ENCODE measurements at regions not wholly inside any gene's neighbourhood (a gene's known extent, or its start where the extent isn't known, plus 50 kb on each side); places are given as distances from the start of the nearest gene placed in this dataset.

GRCh38 chr2:154910701-154911100 is 212.2 kb downstream of the KCNJ3 start:
- in situ Hi-C loops (cut with MboI; ENCODE audit: low sequenced_read_pairs) (no loop called here), dilution Hi-C loops (cut with HindIII; ENCODE audit: low sequenced_read_pairs, unreplicated experiment) (no loop called here), intact Hi-C loops (cut with micrococcal nuclease) (no loop called here)
- Histone ChIP-seq H4K20me1 (ENCODE audit: insufficient read depth, low read length) (no peaks in the 10 kb centered on the region), H2AK9ac (replicated peaks; ENCODE audit: low read depth, low read length, poor library complexity) (no peak overlapping the region), H2BK5ac (ENCODE audit: low read depth, low read length, poor library complexity, severe bottlenecking) (no peak overlapping the region), H3K27me3 (ENCODE audit: control insufficient read depth, insufficient read depth, low read length) (no peaks in the 10 kb centered on the region), H2BK15ac (ENCODE audit: low read depth, low read length) (no peak overlapping the region), H3K79me1 (ENCODE audit: low read depth in 1 of 2, low read length in 2 of 2) (no peaks in the 10 kb centered on the region), H3K4ac (ENCODE audit: low read depth, low read length) (no peak overlapping the region), H3K9me1 (ENCODE audit: insufficient read depth, low read length) (no peaks in the 10 kb centered on the region), H3K4me3 (ENCODE audit: insufficient read depth, low read depth, low read length) (no peak overlapping the region), H3K4me1 (ENCODE audit: control insufficient read depth, insufficient read depth, low read length) (no peaks in the 10 kb centered on the region), H3K9ac (ENCODE audit: low read depth, low read length) (no peak overlapping the region), H3K9me3 (ENCODE audit: control insufficient read depth, insufficient read depth, low read length) (peaks cover 17% of the 10 kb centered on the region), H3K4me2 (ENCODE audit: low read depth, low read length) (no peak overlapping the region), H2BK20ac (ENCODE audit: low read depth, low read length) (no peak overlapping the region), H3K36me3 (ENCODE audit: control insufficient read depth, insufficient read depth, low read length) (no peaks in the 10 kb centered on the region), H2AK5ac (ENCODE audit: low read depth, low read length) (no peak overlapping the region), H3K56ac (ENCODE audit: extremely low read depth, insufficient read depth, low read length) (no peak overlapping the region), H4K8ac (ENCODE audit: low read depth in 2 of 2, low read length in 2 of 2) (no peak overlapping the region), H3K14ac (replicated peaks; ENCODE audit: low read depth, low read length) (no peak overlapping the region), H4K91ac (ENCODE audit: insufficient read depth, low read depth, low read length) (no peak overlapping the region), H3K18ac (ENCODE audit: low read depth, low read length) (no peak overlapping the region), H2AFZ (replicated peaks; ENCODE audit: low read length, poor library complexity) (no peak overlapping the region), H4K5ac (ENCODE audit: low read depth, low read length) (no peak overlapping the region), H2BK120ac (ENCODE audit: low read depth, low read length) (no peak overlapping the region), H3K23ac (ENCODE audit: low read depth, low read length) (no peak overlapping the region), H3K27ac (ENCODE audit: insufficient read depth, low read length) (no peak overlapping the region)
- TF ChIP-seq CEBPB (IDR thresholded peaks at IDR 0.05; ENCODE audit: low read depth, low read length) (peak; percentile 50; the same call in 1 of the 2 replicates), BHLHE40 (IDR thresholded peaks at IDR 0.05; ENCODE audit: low read depth, low read length) (no peak)
- DNase-seq (no peak), ATAC-seq (ENCODE audit: low read depth) (no peak)
- no TSS peak for BruUV-seq (replicated peaks)
- POLR2A ChIA-PET (ENCODE audit: unreplicated experiment) = no interaction called here
- CTCF ChIA-PET = no interaction called here
- WGBS, 2 experiments (ENCODE audit: extremely low coverage in 2 of 2, insufficient read length in 1 of 2) = no CpG with 5 or more reads among the region's 1 CpG

Data from IMR-90 (cell line).